ENCODE measurements at regions not wholly inside any gene's neighbourhood (a gene's known extent, or its start where the extent isn't known, plus 50 kb on each side); places are given as distances from the start of the nearest gene placed in this dataset.

DNA sequence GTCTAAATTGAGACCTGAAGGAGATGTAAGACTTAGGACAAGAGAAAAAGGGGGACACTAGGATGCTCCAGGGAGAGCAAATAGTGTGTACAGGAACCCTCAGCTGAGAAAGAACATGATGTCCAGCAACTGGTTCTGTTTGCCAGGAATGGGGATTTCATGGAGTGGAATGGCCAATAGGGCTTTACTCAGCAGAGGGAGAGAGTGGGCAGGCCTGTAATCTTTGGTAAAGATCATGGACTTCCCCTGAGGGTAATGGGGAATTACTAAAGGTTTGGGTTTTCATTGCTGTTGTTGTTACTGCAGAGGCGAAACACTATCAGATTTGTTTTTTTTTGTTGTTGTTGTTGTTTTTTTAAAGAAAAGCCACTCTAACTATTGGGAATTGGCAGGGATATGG, 99.0 kb downstream of the SCN11A start:
- TF ChIP-seq SUZ12 (IDR thresholded peaks at IDR 0.05; ENCODE audit: extremely low read depth, insufficient read depth, insufficient read length) (no peak), ZNF274 (IDR thresholded peaks at IDR 0.05; ENCODE audit: low read depth, low read length) (no peak), YY1 (IDR thresholded peaks at IDR 0.05; ENCODE audit: insufficient read depth, insufficient read length) (no peak)
